Parathyroid adenoma (tissue), 2 donors: ENCODE measurements at regions not wholly inside any gene's neighbourhood (a gene's known extent, or its start where the extent isn't known, plus 50 kb on each side); places are given as distances from the start of the nearest gene placed in this dataset.
"Not testable (repeated sequence)": the region's sequence is repeated elsewhere in the genome, so short reads cannot be mapped to it uniquely, and the experiment has no call there.

Source experiments
- H2AFZ ChIP-seq: fragments of 300-600 bp; sonication (generic); one replicate; pipeline ENCODE4 v1.7.0; 2017; ENCODE audit warnings: antibody characterized with exemption, mild to moderate bottlenecking
- H3K27ac ChIP-seq: fragments of 300-600 bp; sonication (generic); one replicate; pipeline ENCODE4 v1.7.0; 2017
- H3K27me3 ChIP-seq: fragments of 300-600 bp; sonication (generic); one replicate; pipeline ENCODE4 v1.7.0; 2017; ENCODE audit warnings: low read length; ENCODE audit not compliant: control insufficient read depth, insufficient read depth
- H3K36me3 ChIP-seq: fragments of 300-600 bp; sonication (generic); one replicate; pipeline ENCODE4 v1.7.0; 2017; ENCODE audit warnings: low read length; ENCODE audit not compliant: control insufficient read depth, insufficient read depth
- H3K4me1 ChIP-seq: fragments of 300-600 bp; sonication (generic); one replicate; pipeline ENCODE4 v1.7.0; 2017; ENCODE audit warnings: control low read depth
- H3K4me2 ChIP-seq: fragments of 300-600 bp; sonication (generic); one replicate; pipeline ENCODE4 v1.7.0; 2017; ENCODE audit warnings: low read length
- H3K4me3 ChIP-seq: fragments of 300-600 bp; sonication (generic); one replicate; pipeline ENCODE4 v1.7.0; 2017; ENCODE audit warnings: low read depth, low read length
- H3K79me2 ChIP-seq: fragments of 300-600 bp; sonication (generic); one replicate; pipeline ENCODE4 v1.7.0; 2017; ENCODE audit warnings: control low read depth
- H3K9ac ChIP-seq: fragments of 300-600 bp; sonication (generic); one replicate; pipeline ENCODE4 v1.7.0; 2017; ENCODE audit warnings: mild to moderate bottlenecking
- H3K9me3 ChIP-seq: fragments of 300-600 bp; sonication (generic); one replicate; pipeline ENCODE4 v1.7.0; 2017; ENCODE audit warnings: low read length; ENCODE audit not compliant: control insufficient read depth
- CTCF ChIP-seq: fragments of 300-600 bp; sonication (generic); IDR thresholded peaks from one replicate; pipeline ENCODE4 v1.7.0; 2017; ENCODE audit warnings: antibody characterized with exemption, mild to moderate bottlenecking
- donor health status: primary hyperparathyroidism.

DNA sequence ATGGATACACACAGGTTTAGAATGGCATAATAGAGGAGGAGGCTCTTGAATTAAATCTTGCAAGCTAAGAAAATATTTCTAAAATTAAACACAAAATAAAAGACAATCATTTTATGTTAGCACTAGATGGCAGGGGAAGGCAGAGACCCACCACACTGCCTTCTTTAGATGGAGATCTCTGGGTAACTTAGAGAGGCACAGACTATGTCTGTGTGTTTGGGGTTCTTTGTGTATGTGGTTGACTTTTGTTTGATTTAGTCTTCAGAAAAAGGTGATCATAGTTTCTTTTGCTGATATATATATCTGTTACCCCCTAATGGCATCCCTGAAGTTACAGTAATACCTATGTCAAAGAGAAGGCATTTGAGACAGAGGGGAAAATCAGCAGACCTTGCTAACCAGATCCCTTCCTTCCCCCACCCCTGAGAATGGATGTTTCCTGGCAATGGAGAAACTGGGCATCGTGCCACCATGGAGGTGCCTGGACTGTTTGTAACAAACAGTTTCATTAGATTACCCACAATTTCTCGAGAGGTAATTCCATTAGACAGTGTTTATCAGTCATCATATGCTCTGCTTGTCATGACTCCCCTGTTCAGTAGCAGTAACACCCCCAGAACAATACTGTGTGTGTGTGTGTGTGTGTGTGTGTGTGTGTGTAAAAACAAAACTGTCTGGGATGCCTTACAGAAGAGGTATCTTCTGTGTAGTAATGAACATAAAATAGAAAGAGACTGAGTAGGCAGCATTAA, 228.3 kb upstream of the DEPDC1 start:
- Histone ChIP-seq H3K36me3 (no peaks in the 10 kb centered on the region), H3K9me3 (no peaks in the 10 kb centered on the region), H3K4me3 (no peak overlapping the region), H3K4me1 (no peaks in the 10 kb centered on the region), H3K27me3 (no peaks in the 10 kb centered on the region), H3K4me2 (no peak overlapping the region), H2AFZ (no peak overlapping the region), H3K27ac (no peak overlapping the region), H3K79me2 (no peaks in the 10 kb centered on the region), H3K9ac (no peak overlapping the region)
- TF ChIP-seq CTCF, result no peak

- H3K4me1 ChIP-seq, H3K79me2 ChIP-seq, H3K9me3 ChIP-seq, H3K27me3 ChIP-seq, H2AFZ ChIP-seq, H3K36me3 ChIP-seq, H3K9ac ChIP-seq, H3K4me3 ChIP-seq, H3K4me2 ChIP-seq, H3K27ac ChIP-seq: not testable (repeated sequence)
Observed at GRCh38 chr1:68739486-68739885, 242.6 kb upstream of the DEPDC1 start.

- Histone ChIP-seq H2AFZ (no peak overlapping the region), H3K4me1 (no peaks in the 10 kb centered on the region), H3K9me3 (no peaks in the 10 kb centered on the region), H3K9ac (no peak overlapping the region), H3K79me2 (no peaks in the 10 kb centered on the region), H3K36me3 (no peaks in the 10 kb centered on the region), H3K27ac (no peak overlapping the region), H3K4me2 (no peak overlapping the region), H3K4me3 (no peak overlapping the region), H3K27me3 (no peaks in the 10 kb centered on the region)
- TF ChIP-seq CTCF, result no peak
Observed at GRCh38 chr1:68745011-68745410, 248.1 kb upstream of the DEPDC1 start.

GRCh38 chr1:68745451-68745850, 248.6 kb upstream of the DEPDC1 start:
- TF ChIP-seq CTCF, result no peak
- Histone ChIP-seq H3K4me2 (no peak overlapping the region), H3K4me1 (no peaks in the 10 kb centered on the region), H2AFZ (no peak overlapping the region), H3K27me3 (no peaks in the 10 kb centered on the region), H3K79me2 (no peaks in the 10 kb centered on the region), H3K27ac (no peak overlapping the region), H3K36me3 (no peaks in the 10 kb centered on the region), H3K9ac (no peak overlapping the region), H3K9me3 (no peaks in the 10 kb centered on the region), H3K4me3 (no peak overlapping the region)

GRCh38 chr1:68746378-68746777, 249.5 kb upstream of the DEPDC1 start:
- no peak overlapping the region for H3K27ac ChIP-seq
- no peaks in the 10 kb centered on the region for H3K27me3 ChIP-seq
- H3K4me3 ChIP-seq, result no peak overlapping the region
- H2AFZ ChIP-seq, result no peak overlapping the region
- no peak overlapping the region for H3K4me2 ChIP-seq
- H3K79me2 ChIP-seq, result no peaks in the 10 kb centered on the region
- no peak overlapping the region for H3K9ac ChIP-seq
- H3K36me3 ChIP-seq, result no peaks in the 10 kb centered on the region
- no peaks in the 10 kb centered on the region for H3K9me3 ChIP-seq
- no peaks in the 10 kb centered on the region for H3K4me1 ChIP-seq
- no peak for TF ChIP-seq CTCF
